ENCODE measurements at regions not wholly inside any gene's neighbourhood (a gene's known extent, or its start where the extent isn't known, plus 50 kb on each side); places are given as distances from the start of the nearest gene placed in this dataset.

DNA sequence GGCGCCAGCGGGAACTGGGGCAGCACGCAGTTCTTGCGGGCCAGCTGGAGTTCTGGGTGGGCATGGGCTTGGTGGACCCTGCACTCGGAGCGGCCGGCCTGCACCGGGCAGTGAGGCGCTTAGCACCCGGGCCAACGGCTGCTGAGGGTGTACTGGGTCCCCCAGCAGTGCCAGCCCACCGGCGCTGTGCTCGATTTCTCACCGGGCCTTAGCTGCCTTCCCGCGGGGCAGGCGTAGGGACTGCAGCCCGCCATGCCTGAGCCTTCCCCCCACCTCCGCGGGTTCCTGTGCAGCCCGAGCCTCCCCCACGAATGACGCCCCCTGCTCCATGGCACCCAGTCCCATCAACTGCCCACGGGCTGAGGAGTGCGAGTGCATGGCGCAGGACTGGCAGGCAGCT lies 168.8 kb downstream of the CD24 start:
- TF ChIP-seq GATA2 (IDR thresholded peaks at IDR 0.05; ENCODE audit: low read depth, low read length) (no peak), GATA3 (IDR thresholded peaks at IDR 0.05; ENCODE audit: low read depth, low read length) (no peak)

DNA sequence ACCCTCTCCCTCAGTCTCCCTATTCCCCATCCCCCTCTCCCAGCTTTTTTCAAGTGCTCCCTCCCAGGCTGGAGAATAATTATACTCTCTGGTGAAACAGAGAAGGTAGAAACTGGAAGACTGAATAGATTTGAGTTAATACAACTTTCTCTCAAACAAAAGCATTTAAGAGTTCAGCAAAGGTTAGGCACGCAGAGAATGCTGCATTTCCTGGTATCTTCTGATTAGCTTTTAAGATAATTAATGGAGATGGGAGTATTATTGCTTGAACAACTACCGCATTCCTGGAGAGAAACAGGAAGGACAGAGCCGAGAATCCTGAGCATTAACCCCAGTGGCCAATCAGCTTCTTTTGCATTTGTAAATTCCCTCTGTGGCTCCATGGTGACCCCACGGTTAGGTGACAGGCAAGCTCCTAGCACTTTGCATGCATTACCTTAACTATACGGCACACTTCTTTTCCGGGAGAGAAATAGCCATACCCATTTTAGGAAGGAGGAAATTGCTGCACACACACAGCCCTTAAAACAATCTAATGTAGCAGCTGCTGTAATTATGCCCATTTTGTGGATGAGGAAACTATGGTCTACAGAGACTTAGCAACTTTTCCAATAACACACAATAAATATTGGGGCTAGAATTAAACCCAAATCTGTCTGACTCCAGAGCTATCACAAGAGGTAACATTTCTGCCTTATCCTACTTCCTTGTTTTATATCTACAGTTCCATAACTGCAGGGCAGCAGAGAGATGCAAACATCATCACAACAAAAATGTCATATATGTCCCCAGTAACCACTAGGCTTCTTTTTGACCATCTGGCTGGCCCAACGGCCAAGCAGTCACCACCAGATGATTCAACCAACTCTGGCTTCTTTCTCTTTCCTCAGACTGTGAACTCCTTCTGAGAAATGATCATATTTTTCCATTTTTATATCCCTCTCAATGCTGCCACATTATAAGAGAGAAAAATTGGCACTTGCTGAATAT lies 169.9 kb downstream of the CD24 start:
- TF ChIP-seq GATA3 (IDR thresholded peaks at IDR 0.05; ENCODE audit: low read depth, low read length) (no peak), GATA2 (IDR thresholded peaks at IDR 0.05; ENCODE audit: low read depth, low read length) (no peak)

DNA sequence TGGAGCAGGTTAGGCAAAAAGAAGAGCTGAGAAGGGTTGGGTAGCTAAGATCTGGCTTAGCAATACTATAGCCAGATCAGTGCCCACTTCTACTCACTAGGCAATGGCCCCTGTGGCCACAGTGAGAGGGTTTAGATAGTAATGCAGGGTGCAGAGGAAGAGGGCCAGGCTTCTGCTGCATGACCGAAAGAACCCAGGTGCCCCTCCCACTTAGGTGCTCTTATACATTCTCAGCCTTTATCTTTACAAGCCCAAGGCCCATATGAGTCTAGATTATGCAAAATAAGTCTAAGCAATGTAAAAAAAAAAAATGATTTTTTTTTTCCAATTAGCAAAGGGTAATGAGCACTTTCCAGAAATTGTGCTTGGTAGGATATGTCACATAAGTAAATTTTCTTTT lies 171.3 kb downstream of the CD24 start:
- TF ChIP-seq GATA3 (IDR thresholded peaks at IDR 0.05; ENCODE audit: low read depth, low read length) (no peak), GATA2 (IDR thresholded peaks at IDR 0.05; ENCODE audit: low read depth, low read length) (no peak)

DNA sequence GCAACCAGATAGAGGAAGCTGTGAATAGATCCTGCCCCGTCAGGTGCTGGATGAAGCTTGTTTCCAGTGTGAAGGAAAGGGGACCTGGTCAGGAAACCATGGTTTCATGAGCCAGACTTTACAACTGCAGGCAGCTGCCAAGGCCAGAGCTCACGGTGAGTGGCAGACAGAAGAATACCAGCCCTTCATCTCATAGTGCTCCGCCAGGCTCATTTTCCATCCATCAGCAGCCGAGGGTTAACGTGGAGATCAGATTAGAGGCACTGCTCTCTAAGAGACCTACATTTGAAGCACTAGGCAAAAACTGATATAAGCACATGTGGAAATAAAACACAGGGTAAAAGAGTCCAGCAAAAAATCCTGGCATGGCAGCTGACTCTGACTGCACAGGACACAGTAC lies 172.4 kb downstream of the CD24 start:
- TF ChIP-seq GATA3 (IDR thresholded peaks at IDR 0.05; ENCODE audit: low read depth, low read length): no peak
- TF ChIP-seq GATA2 (IDR thresholded peaks at IDR 0.05; ENCODE audit: low read depth, low read length): peak; percentile 71

DNA sequence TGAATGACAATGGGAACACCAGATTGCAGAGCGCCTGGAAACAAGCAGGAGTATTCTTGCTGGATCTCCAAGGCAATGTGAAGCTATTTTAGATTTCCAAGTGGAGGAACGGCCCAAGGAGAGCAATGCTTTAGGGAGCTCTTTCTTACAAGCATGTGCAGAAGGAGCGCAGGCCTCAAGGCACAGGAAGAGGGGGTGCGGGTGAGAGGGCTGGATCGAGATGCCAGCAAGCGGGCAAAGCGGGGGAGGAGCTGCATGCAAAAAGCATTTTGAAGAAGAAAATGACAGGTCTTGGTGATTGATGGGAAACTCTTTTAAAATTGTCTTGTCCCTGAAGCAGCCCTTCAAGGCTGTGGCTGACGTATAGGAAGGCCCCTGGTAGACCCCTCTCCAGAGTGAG lies 171.9 kb downstream of the QRSL1 start:
- TF ChIP-seq GATA3 (IDR thresholded peaks at IDR 0.05; ENCODE audit: low read depth, low read length): no peak
- TF ChIP-seq GATA2 (IDR thresholded peaks at IDR 0.05; ENCODE audit: low read depth, low read length): no peak

DNA sequence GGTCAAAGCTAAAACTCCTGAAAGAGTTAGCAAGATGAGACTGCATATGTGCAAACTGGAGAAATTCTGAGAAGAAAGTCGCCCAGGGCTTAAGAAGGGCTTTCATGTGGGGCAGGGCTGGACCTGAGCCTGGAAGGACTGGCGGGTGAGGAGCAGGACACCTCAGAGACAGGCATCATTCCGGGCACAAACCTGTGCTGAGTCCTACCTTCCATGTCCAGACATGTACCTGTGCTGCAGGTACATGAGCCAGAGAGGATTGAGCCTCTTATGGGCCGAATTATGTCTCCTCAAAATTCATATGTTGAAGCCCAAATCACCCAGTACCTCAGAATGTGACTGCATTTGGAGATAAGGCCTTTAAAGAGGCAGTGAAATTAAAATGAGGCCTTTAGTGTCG lies 171.0 kb downstream of the QRSL1 start:
- TF ChIP-seq GATA2 (IDR thresholded peaks at IDR 0.05; ENCODE audit: low read depth, low read length) (no peak), GATA3 (IDR thresholded peaks at IDR 0.05; ENCODE audit: low read depth, low read length) (no peak)

DNA sequence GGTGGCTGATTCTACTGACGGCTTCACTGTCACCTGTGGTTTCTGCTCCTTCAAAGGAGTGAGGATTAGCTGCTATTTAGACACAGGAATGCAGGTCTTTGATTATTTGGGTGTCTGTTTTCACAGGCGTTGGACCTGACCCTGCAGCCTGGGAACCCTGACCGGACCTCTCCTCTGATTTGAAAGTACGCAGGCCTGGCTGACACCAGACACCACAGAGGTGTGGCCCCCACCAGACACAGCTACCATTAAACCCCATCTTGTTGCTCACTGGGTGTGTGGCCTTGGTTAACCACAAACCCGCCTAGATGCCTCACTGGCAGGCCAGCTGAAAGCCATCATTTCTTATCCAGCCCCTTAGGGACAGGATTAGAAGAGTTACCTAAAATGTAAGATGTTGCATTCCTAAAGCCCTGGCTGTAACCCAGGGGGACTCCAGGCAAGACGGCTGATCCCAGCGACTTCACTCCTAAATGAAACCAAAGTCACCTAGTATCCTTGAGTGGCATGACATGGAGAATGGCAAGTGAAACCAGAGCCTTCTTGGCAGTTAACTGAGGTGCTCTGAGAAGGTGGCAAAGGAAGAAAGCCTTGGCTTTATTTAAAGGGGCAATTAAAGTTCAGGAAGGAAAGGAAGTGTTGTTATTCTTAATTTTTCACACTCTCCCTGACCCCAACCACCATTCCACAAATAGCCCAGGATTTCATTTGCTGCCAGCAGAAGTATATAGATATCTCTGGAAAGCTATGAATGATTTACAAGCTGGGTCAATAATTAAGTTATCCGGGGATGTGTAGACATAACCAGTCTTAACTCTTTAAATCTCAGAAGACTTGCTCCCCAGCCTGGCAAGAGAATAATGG lies 169.9 kb downstream of the QRSL1 start:
- TF ChIP-seq GATA3 (IDR thresholded peaks at IDR 0.05; ENCODE audit: low read depth, low read length): no peak
- no peak for TF ChIP-seq GATA2 (IDR thresholded peaks at IDR 0.05; ENCODE audit: low read depth, low read length)

DNA sequence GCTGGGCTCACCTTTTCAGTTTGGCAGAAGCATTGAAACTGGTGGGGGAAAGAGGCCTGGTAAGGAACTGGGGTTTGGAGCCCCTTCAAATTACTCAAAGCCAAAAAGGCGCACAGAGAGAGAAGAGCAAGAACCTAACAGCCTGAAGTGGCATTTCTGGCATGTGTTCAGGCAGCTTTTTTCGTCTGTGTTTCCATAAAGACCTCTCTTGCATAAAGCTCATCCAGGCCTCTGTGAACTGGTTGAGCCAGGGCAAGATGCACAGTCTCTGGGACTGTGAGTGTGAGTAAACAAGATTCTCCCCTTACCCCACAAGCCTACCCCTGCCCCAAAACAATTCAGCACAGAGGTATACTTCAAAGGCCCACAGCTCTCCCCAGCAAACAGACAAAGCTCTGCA lies 167.8 kb downstream of the QRSL1 start:
- TF ChIP-seq GATA2 (IDR thresholded peaks at IDR 0.05; ENCODE audit: low read depth, low read length): no peak
- no peak for TF ChIP-seq GATA3 (IDR thresholded peaks at IDR 0.05; ENCODE audit: low read depth, low read length)

DNA sequence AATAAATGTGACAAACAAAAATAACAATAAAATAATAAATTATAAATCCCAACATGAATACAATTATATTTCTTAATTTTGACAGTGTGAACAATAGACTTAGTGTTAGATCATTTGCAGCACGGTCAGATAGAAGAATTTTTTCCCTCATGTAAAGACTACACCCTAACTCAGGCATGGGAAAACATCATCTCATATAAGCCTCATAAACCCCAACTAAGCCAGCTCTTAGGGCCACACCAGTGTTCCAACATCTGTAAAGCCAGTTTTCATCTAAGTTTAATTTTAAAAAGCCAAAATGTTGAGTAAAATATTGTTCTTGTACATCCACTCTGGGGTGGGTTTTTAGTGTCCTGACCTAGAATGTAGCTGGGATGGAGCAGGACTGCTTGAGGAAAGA lies 167.4 kb downstream of the QRSL1 start:
- TF ChIP-seq GATA2 (IDR thresholded peaks at IDR 0.05; ENCODE audit: low read depth, low read length) (no peak), GATA3 (IDR thresholded peaks at IDR 0.05; ENCODE audit: low read depth, low read length) (no peak)

DNA sequence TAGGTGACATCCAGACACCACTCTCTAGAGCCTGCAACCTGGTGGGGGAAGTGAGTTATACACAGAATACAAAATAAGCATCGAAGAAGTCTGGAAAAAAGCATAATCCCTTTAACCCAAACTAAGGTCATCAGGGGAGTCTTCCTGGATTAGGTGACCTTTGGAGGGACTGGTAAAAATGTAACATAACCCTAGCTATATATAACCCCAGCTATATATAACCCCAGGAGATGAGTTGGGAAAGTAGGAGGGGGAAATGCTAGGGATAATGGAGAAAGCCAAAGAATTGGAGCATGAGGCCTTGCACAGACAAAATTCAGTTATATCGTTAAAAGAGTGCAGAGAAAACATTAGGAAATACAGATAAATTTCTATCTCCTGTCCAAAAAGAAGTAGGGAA lies 164.8 kb downstream of the QRSL1 start:
- no peak for TF ChIP-seq GATA2 (IDR thresholded peaks at IDR 0.05; ENCODE audit: low read depth, low read length)
- TF ChIP-seq GATA3 (IDR thresholded peaks at IDR 0.05; ENCODE audit: low read depth, low read length): no peak

DNA sequence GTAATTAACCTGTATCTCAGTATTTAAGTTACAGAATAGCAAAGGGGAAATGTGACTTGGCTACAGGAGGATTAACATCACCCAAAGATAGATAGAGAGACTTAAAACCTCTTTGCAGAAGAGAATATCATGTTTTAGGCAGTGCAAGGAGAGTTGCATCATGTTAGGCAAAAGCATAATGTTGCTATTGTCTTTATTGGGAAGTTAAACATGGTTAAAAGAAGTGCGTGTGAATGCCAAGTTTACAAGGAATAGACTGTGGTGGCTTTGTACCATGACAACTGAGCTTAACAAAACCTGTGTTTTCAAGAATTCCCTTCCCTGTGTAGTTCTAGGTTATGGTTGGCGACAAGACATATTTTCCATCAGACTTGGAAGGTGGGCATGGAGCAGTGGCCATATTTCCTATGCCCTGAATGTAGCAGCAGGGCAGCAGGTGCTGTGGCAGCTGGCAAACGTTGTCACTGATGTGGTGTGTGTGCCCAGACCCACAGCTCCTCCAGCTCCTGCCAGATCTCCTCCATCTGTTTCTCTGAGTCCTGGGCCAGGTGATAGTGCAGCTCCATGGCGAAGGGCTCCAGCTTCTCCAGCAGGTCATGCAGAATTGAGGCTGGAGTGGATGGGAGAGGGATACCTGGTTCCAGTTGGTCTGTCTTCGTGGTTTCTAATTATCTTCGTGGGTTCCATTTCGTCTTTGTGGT lies 163.3 kb downstream of the QRSL1 start:
- no peak for TF ChIP-seq GATA3 (IDR thresholded peaks at IDR 0.05; ENCODE audit: low read depth, low read length)
- no peak for TF ChIP-seq GATA2 (IDR thresholded peaks at IDR 0.05; ENCODE audit: low read depth, low read length)

DNA sequence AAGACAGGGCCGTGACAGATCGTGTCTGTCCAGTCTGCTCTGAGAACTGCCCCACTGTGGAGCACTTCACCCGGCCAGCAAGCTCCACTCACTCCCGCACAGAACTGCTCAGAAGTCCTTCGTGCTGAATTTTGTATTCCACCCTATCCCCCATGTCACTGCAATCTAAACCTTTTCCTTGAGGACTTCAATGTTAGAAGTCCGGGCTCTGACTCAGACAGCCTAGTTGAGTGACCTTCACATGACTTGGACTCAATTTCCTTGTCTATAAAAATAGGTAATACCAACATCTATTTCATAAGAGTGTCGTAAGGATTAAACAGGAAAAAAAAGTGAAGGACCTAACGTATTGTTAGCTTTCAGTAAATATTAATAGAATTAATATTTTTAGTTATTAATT lies 161.6 kb downstream of the QRSL1 start:
- no peak for TF ChIP-seq GATA3 (IDR thresholded peaks at IDR 0.05; ENCODE audit: low read depth, low read length)
- TF ChIP-seq GATA2 (IDR thresholded peaks at IDR 0.05; ENCODE audit: low read depth, low read length): no peak

DNA sequence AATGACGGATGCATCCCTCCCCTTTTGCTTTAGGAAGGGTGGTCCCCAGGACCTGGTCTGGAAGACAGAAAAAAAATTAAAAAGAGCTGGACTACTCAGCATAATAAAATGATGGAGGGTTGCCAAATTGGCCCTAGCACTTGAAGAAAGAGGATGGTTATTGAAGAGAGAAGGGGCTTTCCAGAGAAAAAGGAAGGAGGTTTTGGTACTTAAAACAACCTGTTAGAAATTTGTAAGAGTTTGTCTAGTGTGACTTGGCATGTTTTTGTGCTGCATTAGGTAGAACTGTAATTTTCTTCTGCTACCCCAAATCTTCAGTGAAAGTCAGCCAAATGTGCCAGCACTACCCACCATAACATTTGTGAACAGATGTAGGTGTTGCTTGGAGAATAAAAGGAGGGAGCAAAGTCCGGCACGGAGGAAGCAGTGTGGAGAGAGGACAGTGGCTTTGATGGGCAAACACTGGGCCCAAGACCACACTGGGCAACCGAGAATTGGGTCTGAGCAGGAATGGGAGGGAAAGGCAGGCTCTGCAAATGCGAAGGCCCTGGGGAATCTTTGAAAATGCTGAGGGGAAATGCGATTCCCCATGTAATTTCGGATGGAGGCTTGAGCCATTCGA lies 160.9 kb downstream of the QRSL1 start:
- TF ChIP-seq GATA3 (IDR thresholded peaks at IDR 0.05; ENCODE audit: low read depth, low read length) (no peak), GATA2 (IDR thresholded peaks at IDR 0.05; ENCODE audit: low read depth, low read length) (no peak)

Data from SH-SY5Y (cell line).